Retina (tissue), 1 donor: ENCODE measurements at regions not wholly inside any gene's neighbourhood (a gene's known extent, or its start where the extent isn't known, plus 50 kb on each side); places are given as distances from the start of the nearest gene placed in this dataset.

Source experiments
- DNase-seq: peaks from one replicate; pipeline ENCODE4 v3.0.0-alpha.2; 2016

GRCh38 chr15:70440416-70441138, 322.8 kb downstream of the UACA start:
- DNase-seq: no peak

DNA sequence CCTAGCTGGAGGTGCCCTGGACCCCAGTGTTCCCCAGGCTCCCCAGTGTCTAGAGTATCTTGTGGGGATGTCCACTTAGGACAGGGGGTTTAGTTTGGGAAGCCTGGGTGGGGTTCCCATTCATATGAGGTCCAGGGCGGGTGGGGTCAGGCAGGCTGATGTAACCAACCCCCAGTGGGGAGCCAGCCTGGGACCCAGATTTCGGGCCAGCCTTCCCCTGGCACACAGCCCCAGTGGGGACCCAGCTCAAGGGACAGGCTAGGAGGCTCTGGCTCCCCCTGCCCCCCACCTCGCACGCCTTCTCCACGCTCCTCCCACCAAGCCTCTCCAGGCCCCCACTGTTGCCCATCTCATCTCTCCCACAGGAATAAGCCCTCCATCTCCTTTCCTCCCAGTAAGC, 323.5 kb downstream of the UACA start:
- DNase-seq: no peak

DNA sequence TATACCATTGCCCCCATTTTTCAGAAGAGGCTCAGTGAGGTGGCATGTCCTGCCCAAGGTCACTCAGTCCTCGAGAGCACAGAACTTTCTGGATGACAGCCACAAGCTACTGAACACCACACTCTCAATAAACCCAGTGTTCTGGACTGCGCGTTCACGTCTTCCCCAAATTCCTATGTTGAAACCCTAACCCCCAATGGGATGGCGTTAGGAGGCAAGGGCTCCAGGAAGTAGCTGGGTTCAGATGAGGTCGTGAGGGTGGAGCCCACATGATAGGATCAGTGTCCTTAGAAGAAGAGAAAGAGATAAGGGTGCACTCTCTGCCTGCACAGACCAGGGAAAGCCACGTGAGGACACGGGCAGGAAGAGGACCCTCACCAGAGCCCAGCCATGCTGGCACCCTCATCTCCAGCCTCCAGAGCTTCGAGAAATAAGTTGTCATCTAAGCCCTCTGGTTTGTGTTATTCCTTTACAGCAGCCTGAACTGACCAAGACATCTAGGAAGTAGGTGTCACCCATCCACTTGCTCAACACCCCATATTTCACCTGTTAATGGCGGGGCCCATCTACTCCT, 324.0 kb downstream of the UACA start:
- no peak for DNase-seq

DNA sequence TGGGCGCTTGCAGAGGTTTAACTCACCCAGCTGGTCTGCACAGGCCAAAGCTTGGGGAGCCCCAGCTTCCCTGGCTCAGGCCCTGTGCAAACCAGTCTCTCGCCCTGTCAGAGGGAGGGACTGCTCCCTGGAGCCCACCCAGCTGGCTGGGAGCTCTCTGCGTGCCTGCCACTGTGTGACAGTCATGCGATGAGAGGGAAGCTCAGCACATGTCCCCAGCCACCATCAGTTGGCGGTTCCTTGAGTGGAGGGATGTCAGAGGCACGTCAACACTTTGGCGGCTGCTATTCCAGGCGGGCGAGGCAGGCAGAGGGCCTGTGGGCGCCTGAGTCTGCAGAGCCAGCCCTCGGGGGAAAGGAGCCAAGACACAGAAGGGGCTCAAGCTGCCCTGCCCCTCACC, 324.6 kb downstream of the UACA start:
- DNase-seq: no peak

DNA sequence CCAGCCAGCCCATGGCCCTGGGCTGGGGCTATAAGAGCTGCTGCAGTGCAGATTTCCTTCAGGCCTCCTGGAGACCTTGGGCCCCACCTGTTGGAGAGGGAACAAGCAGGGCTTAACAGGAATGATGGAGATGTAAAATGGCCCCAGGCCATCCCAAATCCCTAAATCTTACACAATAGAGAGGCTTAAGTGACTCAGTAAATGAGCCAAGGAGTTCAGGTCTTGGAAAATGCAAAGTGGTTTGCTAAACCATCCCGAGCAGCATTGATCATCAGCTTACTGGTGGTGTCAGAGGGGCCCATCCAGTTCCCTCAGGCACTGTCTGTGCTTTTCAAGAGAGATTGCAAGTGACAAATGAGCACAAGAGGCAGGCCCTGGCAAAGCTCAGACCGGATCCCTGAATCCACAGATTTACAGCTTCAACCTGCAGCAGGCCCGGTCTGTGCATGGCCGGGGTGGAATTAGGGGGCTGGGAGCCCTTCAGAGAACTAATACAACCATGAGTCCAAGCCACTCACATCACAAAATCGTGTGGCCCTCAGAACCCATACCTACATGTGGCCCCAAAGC, 325.4 kb downstream of the UACA start:
- no peak for DNase-seq

GRCh38 chr15:70437089-70437488, 326.3 kb downstream of the UACA start:
- no peak for DNase-seq

DNA sequence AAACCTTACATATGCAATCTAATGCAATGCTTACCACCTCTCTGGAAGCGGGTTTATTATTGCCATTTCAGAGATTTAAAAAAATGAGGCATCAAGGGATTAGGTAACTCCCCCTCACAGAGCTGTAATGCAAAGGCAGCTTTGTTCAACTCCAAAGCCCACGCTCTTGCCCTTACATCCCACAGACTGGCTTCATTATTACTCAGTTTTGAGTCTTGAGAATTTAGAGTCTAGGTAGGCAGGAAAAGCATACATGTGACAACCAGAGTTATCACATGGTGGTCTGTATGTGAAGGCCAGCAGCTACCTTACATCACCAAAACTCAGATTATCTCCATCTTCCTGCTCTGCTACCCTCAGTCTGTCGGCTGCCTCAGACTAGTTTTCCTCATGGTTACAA, 326.9 kb downstream of the UACA start:
- no peak for DNase-seq

- DNase-seq: no peak
These were observed 327.5 kb downstream of the UACA start for GRCh38 chr15:70435872-70436271.

DNA sequence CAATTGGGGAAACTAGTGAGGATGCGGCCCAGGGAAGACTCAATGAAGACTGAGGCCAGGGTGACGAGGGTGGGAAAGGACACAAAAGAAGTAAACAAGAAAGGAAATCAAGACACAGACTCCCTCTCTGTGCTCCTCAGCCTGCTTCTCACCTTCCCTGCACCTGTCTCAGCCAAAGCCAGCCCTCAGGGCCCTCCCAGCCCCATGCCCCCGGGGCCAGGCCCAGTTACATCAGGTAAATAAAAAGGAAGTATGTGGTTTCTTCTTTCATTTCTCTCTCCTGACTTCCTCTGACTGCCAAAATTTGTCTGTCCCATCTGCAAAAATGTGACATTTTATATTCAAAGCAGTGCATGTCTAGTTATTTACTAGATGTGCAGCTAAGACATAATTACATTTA, 328.0 kb downstream of the UACA start:
- no peak for DNase-seq

- no peak for DNase-seq
These were observed 329.6 kb downstream of the UACA start for GRCh38 chr15:70433586-70434324.

- no peak for DNase-seq
These were observed 330.3 kb downstream of the UACA start for GRCh38 chr15:70432924-70433495.

- DNase-seq: no peak
These were observed 331.5 kb downstream of the UACA start for GRCh38 chr15:70431854-70432253.

DNA sequence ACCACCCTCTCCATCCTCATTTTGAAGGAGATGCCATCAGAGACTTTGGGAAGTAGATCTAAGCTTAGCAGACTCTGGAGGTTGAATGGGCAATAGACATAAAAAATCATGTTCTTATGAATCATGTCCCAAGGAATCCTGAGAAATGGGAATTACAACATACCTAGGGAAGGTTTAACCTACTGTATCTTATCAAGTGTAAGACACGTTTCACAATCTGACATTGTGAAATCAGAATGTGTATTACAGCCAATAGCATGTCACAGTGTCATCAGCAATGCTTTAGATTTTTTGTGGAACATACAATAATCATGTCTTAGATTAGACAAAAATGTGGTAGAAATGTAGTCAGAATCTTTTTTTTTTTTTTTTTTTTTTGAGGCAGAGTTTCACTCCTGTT, 332.4 kb upstream of the TLE3 start:
- no peak for DNase-seq

DNA sequence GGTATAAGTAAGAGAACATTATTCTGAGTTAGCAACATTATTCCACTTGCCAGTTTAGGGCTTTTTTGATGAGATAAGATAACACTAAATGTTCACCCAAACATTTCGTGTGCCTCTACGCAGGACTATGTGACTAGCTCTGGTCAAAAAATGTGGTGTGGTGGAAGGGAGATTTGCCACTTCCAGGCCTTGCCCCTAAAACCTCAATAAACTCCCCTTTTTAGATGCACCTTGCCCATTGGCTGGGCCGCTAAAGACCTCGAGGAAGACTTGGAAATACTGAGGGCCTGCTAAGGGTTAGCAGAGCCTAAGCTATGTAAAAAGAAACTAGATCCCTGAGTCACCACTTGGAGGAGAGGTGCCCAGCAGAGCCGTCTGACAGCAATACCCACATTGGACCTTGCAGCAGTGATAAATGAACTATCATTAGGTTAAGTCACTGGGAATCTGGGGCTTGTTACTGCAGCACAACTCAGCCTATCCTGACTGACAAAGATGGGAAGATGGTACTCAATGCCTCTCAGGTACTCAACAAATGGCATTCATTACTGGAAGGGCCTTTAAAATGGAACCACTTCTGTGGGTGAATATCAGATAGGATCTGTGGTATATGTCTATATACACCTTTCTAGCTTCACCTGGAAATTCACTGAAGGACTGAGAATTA, 331.5 kb upstream of the TLE3 start:
- no peak for DNase-seq

GRCh38 chr15:70428211-70428822, 330.6 kb upstream of the TLE3 start:
- DNase-seq: no peak

- DNase-seq: no peak
These were observed 329.7 kb upstream of the TLE3 start for GRCh38 chr15:70427167-70428120.

DNA sequence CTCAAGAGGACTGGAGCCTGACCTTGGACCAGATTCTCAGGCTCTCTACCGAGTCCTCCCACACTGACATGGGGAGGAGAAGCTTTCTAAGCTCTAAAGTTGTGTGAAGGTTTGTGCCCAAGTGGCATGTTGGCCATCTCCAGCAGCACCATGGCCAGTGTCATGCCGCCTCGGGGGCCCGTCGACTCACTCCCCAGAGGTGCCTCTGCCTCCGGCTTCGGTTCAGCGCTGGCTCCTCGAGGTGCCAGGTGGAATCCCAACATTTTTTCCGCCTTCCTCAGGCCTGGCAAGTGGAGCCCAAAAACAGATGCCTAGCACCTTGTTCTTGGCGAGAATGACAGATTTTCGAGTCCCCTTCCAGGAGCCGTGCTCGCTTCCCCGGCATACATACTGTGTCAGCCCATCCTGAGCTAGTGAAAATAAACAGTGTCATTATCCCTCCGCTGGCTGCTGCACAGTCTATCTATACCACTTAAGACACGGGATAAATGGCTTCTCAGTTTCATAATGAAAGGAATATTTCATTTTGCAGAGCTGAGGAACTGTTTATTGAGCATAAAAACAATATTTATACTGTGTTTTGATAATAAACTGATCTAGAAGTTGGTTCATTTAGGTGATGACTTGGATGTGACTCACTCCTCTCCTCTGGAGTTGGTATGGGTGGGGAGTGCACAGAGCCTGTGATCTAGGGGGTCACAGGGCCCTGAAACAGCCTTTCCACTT, 328.5 kb upstream of the TLE3 start:
- DNase-seq: no peak

DNA sequence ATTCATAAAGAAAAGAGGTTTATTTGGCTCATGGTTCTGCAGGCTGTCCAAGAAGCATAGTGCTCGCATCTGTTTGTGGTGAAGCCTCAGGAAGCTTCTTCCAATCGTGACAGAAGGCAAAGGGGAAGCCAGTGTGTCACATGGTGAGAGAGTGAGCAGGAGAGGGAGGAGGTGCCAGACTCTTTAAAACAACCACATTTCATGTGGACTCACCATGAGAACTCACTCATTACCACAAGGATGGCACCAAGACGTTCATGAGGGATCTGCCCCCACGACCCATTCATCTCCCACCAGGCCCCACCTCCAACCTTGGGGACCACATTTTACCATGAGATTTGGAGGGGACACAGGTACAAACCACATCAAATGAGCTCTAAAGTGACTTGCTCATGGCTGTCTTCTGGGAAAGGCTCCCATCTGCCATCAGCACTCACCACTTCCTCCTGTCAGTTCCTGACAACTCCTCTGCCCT, 327.3 kb upstream of the TLE3 start:
- DNase-seq: no peak

DNA sequence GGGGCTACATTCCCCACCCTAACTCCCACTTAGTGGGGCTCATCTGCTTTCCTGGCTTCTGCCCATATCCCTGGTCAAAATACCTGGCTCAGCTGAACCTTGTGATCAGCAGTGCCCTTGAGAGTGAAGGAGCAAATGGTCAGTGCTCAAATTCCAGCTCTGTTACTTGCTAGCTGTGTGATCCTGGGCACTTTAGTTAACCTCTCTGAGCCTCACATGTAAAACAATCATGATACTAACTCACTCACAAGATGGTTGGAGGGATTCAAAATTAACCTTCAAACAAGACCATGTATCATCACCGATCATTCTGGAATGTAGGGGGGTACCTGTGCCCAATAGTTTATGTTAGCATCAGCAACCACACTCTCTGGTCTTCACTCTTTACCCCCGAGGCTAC, 325.6 kb upstream of the TLE3 start:
- DNase-seq: no peak

- no peak for DNase-seq
These were observed 324.6 kb upstream of the TLE3 start for GRCh38 chr15:70422342-70422741.
